GM12878 (cell line): ENCODE measurements at regions not wholly inside any gene's neighbourhood (a gene's known extent, or its start where the extent isn't known, plus 50 kb on each side); places are given as distances from the start of the nearest gene placed in this dataset.

Source experiments
- ATAC-seq: fragments of 200-7000 bp; cut with Tn5 transposase; 3 replicates; pipeline ENCODE4 v1.9.1; 2020; ENCODE audit warnings: mild to moderate bottlenecking, moderate library complexity
- BruUV-seq: library from RNA; stranded (reverse); fragments of 400-500 nt; replicated peaks from 2 replicates; lab custom pipeline; 2021; lab: Mats Ljungman, UMichigan
- CTCF ChIA-PET: fragments of 300-600 bp; sonication (Branson Sonifier 250); formaldehyde crosslinking; extraction: SDS; loops from one replicate; lab custom pipeline; 2021; ENCODE audit warnings: inconsistent platforms; lab: Yijun Ruan, JAX
- POLR2A ChIA-PET: fragments of 350-600 bp; formaldehyde crosslinking; extraction: SDS; loops from one replicate; lab custom pipeline; 2021; ENCODE audit warnings: inconsistent platforms; lab: Charles Lee
- RAD21 ChIA-PET: fragments of 300-600 bp; sonication (Branson Sonifier 250); formaldehyde crosslinking; loops from one replicate; lab custom pipeline; 2023; ENCODE audit warnings: antibody characterized with exemption; ENCODE audit not compliant: unreplicated experiment; lab: Charles Lee
- SMC1A ChIA-PET: fragments of 300-600 bp; sonication (Branson Sonifier 250); formaldehyde crosslinking; loops from one replicate; lab custom pipeline; 2023; ENCODE audit not compliant: unreplicated experiment, uncharacterized antibody; lab: Charles Lee
- DNase-seq: peaks from one replicate; pipeline ENCODE4 v3.0.0-alpha.2; 2011; ENCODE audit warnings: low read depth, low spot score
- FAIRE-seq: peaks from 3 replicates; lab custom pipeline; 2011; peaks lifted over from hg19 to GRCh38; lab: Jason Lieb, UNC
- H2AFZ ChIP-seq: 2 replicates; pipeline ENCODE4 v1.6.0; 2011; ENCODE audit warnings: low read depth, low read length, control low read depth; ENCODE audit not compliant: control insufficient read depth
- H3K27ac ChIP-seq: 2 replicates; pipeline ENCODE4 v1.5.1; 2011; ENCODE audit warnings: control low read depth; ENCODE audit not compliant: control insufficient read depth, insufficient read depth
- H3K27me3 ChIP-seq, 2 experiments: replicated peaks in 1 of 2; 2 replicates each; pipeline versions ENCODE4 v1.6.0 to v1.6.1; 2011; ENCODE audit warnings: low read length in 1 of 2; ENCODE audit not compliant: control insufficient read depth in 2 of 2, insufficient read depth in 2 of 2
- H3K36me3 ChIP-seq, 2 experiments: 2 replicates each; pipeline ENCODE4 v1.5.1; 2011; ENCODE audit warnings: low read length in 1 of 2; ENCODE audit not compliant: control insufficient read depth in 2 of 2, insufficient read depth in 2 of 2
- H3K4me1 ChIP-seq: 2 replicates; pipeline ENCODE4 v1.6.1; 2011; ENCODE audit warnings: mild to moderate bottlenecking, low read length, moderate library complexity, mixed read lengths; ENCODE audit not compliant: control insufficient read depth, insufficient read depth
- H3K4me2 ChIP-seq: 2 replicates; pipeline ENCODE4 v1.6.0; 2011; ENCODE audit warnings: control low read depth; ENCODE audit not compliant: control insufficient read depth, insufficient read depth
- H3K4me3 ChIP-seq: fragments of 200-600 bp; sonication (generic); 2 replicates; pipeline ENCODE4 v1.5.1; 2016
- H3K79me2 ChIP-seq: 2 replicates; pipeline ENCODE4 v1.6.0; 2011; ENCODE audit warnings: low read length; ENCODE audit not compliant: control insufficient read depth, insufficient read depth
- H3K9ac ChIP-seq: 2 replicates; pipeline ENCODE4 v1.8.0; 2011; ENCODE audit warnings: low read length, control low read depth, mixed read lengths; ENCODE audit not compliant: control insufficient read depth, insufficient read depth
- H3K9me3 ChIP-seq: replicated peaks from 3 replicates; pipeline ENCODE4 v1.5.1; 2011; ENCODE audit warnings: mild to moderate bottlenecking, low read length; ENCODE audit not compliant: control insufficient read depth, insufficient read depth
- H4K20me1 ChIP-seq: 2 replicates; pipeline ENCODE4 v1.6.0; 2011; ENCODE audit not compliant: control insufficient read depth, insufficient read depth
- CBX5 ChIP-seq: sonication (generic); IDR thresholded peaks from 2 replicates; pipeline ENCODE4 v1.6.1; 2016; ENCODE audit warnings: low read depth, moderate library complexity, mild to moderate bottlenecking, inconsistent platforms
- CREM ChIP-seq: IDR thresholded peaks from 2 replicates; pipeline ENCODE4 v1.6.1; 2014; ENCODE audit warnings: antibody characterized with exemption, low read depth
- HDGF ChIP-seq: fragments of 450-650 bp; IDR thresholded peaks from 2 replicates; pipeline ENCODE4 v1.6.1; 2016; ENCODE audit warnings: antibody characterized with exemption
- IKZF1 ChIP-seq: fragments of 450-650 bp; conservative IDR thresholded peaks from 2 replicates; pipeline ENCODE4 v1.6.1; 2017; ENCODE audit warnings: antibody characterized with exemption, mild to moderate bottlenecking
- JUNB ChIP-seq: IDR thresholded peaks from 2 replicates; pipeline ENCODE4 v1.6.1; 2016; ENCODE audit warnings: antibody characterized with exemption, mild to moderate bottlenecking
- SMAD5 ChIP-seq: IDR thresholded peaks from 2 replicates; pipeline ENCODE4 v1.6.1; 2016; ENCODE audit warnings: antibody characterized with exemption, low read depth
- SMARCA5 ChIP-seq: fragments of 450-650 bp; IDR thresholded peaks from 2 replicates; pipeline ENCODE4 v1.6.1; 2017; ENCODE audit warnings: mild to moderate bottlenecking
- ZBTB11 ChIP-seq: fragments of 450-650 bp; formaldehyde crosslinking; IDR thresholded peaks from 2 replicates; pipeline ENCODE4 v1.5.0; 2022; ENCODE audit warnings: mild to moderate bottlenecking, missing genetic modification characterization
- ZNF274 ChIP-seq: IDR thresholded peaks from one replicate; pipeline ENCODE4 v1.8.0; 2011; ENCODE audit not compliant: insufficient read length, insufficient read depth
- ZZZ3 ChIP-seq: IDR thresholded peaks from 2 replicates; pipeline ENCODE4 v1.6.1; 2011; ENCODE audit warnings: low read depth; ENCODE audit not compliant: control insufficient read depth, insufficient read length
- WGBS: methylation state at CpG from one replicate; pipeline ENCODE4 v1.1.6; 2016; ENCODE audit warnings: low lambda C conversion rate; ENCODE audit not compliant: insufficient replicate concordance, insufficient coverage; ENCODE audit errors: missing lambda C conversion rate; 5-methylcytosine and 5-hydroxymethylcytosine counted together
- in situ Hi-C: fragments of 300-500 bp; cut with MboI; formaldehyde crosslinking; loops from 9 replicates; pipeline ENCODE4 v1.14.3; 2018; ENCODE audit warnings: mixed read lengths
- intact Hi-C: fragments of 100-400 bp; cut with micrococcal nuclease; formaldehyde crosslinking; loops from one replicate; pipeline ENCODE4 v1.14.2; 2022; ENCODE audit not compliant: unreplicated experiment

GRCh38 chr10:85316276-85316675 is 987.9 kb downstream of the CCSER2 start:
- FAIRE-seq: no peak
- 65% methylated on average over 4 of the region's 4 CpGs for WGBS
- in situ Hi-C loops (no loop called here), intact Hi-C loops (no loop called here)
- no peak overlapping the region for H3K9ac ChIP-seq
- BruUV-seq: no TSS peak
- H3K4me3 ChIP-seq: no peak overlapping the region
- CTCF ChIA-PET: no interaction called here
- RAD21 ChIA-PET: no interaction called here
- H3K79me2 ChIP-seq: no peaks in the 10 kb centered on the region
- H3K36me3 ChIP-seq: no peaks in the 10 kb centered on the region
- H3K9me3 ChIP-seq: no peaks in the 10 kb centered on the region
- ATAC-seq: no peak
- no peak overlapping the region for H3K27ac ChIP-seq
- no peak overlapping the region for H3K4me2 ChIP-seq
- no peak overlapping the region for H2AFZ ChIP-seq
- POLR2A ChIA-PET: no interaction called here
- no peaks in the 10 kb centered on the region for H3K27me3 ChIP-seq
- SMC1A ChIA-PET: no interaction called here
- no peaks in the 10 kb centered on the region for H4K20me1 ChIP-seq
- H3K4me1 ChIP-seq: no peaks in the 10 kb centered on the region
- no peak for DNase-seq
- TF ChIP-seq HDGF (no peak), CBX5 (no peak), IKZF1 (no peak), JUNB (no peak), ZNF274 (no peak), ZBTB11 (no peak), SMARCA5 (no peak), SMAD5 (no peak), ZZZ3 (no peak), CREM (no peak)
- TF ChIP-seq, all 136 proteins: peak for 0
